Coronary artery (tissue), 2 donors: ENCODE measurements at regions not wholly inside any gene's neighbourhood (a gene's known extent, or its start where the extent isn't known, plus 50 kb on each side); places are given as distances from the start of the nearest gene placed in this dataset.

Experiments
- DNase-seq: peaks from one replicate; pipeline ENCODE4 v3.0.0-alpha.2; 2017; ENCODE audit warnings: low spot score
- H3K27ac ChIP-seq, 2 donors: fragments of 200-600 bp; sonication (generic); one replicate each; pipeline ENCODE4 v1.5.1; 2016 to 2019
- H3K4me3 ChIP-seq: fragments of 200-600 bp; sonication (generic); 2 replicates; pipeline ENCODE4 v1.5.1; 2016; ENCODE audit warnings: mild to moderate bottlenecking, moderate library complexity
- CTCF ChIP-seq: fragments of 200-600 bp; sonication (generic); IDR thresholded peaks from one replicate; pipeline ENCODE4 v1.5.1; 2019; ENCODE audit warnings: antibody characterized with exemption

GRCh38 chr13:106173891-106174610, 361.4 kb downstream of the EFNB2 start:
- no peak for TF ChIP-seq CTCF
- H3K4me3 ChIP-seq = no peak overlapping the region
- no peak overlapping the region for H3K27ac ChIP-seq
- DNase-seq = no peak

DNA sequence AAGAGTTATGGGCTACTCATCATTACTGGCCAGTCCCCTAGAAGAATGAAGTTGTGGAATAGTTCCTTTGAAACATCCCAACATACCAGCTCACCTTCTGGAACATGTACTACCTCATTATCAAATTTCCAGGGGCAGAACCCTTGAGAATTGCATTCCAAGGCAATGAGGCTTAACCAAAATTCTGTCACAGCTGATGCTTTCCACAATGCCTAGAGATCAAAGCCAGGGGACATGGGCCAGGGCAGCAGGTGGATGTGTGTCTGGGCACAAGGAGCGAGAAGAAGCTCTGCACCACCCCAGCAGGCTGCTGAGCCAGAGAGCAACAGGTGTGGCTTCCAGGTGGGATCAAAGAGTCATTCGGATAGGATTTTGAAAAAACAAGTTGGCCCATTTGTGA, 362.1 kb downstream of the EFNB2 start:
- TF ChIP-seq CTCF = no peak
- DNase-seq = no peak
- no peak overlapping the region for H3K4me3 ChIP-seq

DNA sequence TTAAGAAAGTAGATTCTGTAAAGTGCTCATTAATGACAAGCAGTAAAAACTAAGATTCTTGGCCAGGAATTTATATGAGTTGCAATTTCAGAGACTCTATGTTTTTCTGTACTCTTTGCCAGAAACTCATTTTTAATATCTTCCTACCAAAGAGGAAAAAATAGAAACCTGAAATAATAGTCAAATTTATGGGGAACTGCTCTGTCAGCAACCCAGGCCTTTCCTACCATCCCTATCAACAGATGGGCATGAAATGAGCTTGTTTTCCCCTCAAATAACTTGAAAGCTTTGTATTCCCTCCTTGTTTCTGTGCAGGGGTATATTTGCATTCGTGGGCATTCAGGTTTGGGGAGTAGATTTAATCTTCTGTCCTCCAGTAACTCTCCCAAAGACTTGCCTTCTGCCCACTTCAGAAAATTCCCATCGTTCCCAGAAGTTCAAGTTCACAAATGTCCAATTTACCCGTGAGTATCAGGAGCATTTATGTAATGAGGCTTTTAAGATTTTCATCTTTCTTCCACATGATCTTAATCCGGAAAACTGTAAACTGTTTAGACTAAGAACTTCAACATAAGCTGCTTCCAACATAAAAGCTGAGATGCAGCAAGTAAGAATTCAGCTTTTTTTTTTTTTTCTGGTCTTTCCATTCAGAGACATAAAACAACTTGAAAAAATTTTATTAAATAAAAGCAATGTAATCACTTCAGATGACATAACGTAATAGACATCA, 363.1 kb downstream of the EFNB2 start:
- Histone ChIP-seq H3K4me3 (no peak overlapping the region), H3K27ac (no peak overlapping the region)
- no peak for TF ChIP-seq CTCF
- no peak for DNase-seq

More for the DNA sequence above, 362.1 kb downstream of the EFNB2 start:
- no peak overlapping the region for H3K27ac ChIP-seq

- no peak for TF ChIP-seq CTCF
- Histone ChIP-seq H3K27ac (no peak overlapping the region), H3K4me3 (no peak overlapping the region)
- no peak for DNase-seq
Observed at GRCh38 chr13:106163426-106163825, 372.0 kb downstream of the EFNB2 start.

DNA sequence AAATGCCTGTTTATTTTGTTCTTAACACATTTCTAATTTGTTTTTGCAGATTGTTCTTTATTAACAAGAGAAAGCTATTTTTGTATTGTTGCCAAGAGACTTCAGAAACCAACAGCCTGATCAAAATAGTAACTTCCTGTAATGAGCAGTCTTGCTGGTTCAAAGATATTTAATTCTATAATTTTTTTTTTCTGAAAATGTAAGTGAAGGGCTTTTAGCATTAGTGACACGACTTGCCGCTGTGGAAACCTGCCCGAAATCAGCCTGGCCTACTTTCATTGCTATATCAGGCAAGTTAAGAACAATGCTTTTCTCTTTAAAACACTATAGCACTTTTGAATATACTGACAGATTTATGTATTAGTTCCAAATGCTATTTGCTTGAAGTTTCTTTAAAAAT, 374.3 kb downstream of the EFNB2 start:
- no peak overlapping the region for H3K27ac ChIP-seq
- H3K4me3 ChIP-seq = no peak overlapping the region
- DNase-seq = no peak
- TF ChIP-seq CTCF = no peak

DNA sequence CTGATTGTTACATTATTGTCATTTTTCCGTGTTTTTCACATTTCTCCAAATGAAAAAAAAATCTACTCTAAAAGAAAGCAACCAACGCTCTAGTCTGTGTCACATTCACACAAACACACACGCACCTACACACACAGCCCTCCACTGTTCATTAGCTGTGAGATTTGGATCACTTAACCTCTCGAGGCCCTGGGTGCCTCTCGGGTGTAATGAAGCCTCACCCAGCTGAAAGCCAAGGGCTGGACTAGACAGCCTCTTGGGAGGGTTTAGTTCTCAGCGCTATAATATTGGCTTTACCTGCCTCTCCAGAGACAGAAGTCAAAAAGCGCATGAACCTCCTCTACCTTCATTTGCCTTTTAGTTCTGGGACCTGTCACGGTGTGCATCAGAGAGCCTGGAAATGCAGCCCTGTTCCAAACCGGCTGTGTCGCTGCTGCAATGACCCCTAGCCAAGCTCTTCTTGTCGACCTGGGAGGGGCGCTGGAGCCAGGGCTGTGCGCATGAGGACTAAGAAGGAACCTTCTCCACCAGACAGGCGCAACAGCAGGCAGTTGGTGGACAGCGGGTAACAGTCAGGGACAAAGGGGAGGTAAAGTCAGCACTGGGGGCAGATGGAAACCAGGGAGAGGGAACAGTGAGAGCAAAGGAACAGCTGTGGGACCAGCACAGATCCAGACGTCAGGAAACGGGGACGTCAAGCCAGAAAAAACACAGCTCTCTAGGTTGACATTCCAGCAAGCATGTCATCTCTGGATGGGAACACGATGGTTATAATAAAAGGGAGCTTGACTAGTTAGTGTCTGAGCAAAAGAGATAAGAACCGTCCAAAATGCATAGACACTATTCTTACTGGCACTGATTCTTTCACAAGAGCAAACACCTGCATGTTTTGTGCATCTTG, 375.9 kb downstream of the EFNB2 start:
- no peak overlapping the region for H3K27ac ChIP-seq
- H3K4me3 ChIP-seq = no peak overlapping the region
- no peak for DNase-seq
- TF ChIP-seq CTCF = no peak
